Common myeloid progenitor, CD34-positive (primary cell): ENCODE measurements at regions not wholly inside any gene's neighbourhood (a gene's known extent, or its start where the extent isn't known, plus 50 kb on each side); places are given as distances from the start of the nearest gene placed in this dataset.

Experiments used
- CTCF ChIA-PET: fragments of 350-600 bp; sonication (Branson Sonifier 250); formaldehyde crosslinking; loops from one replicate; lab custom pipeline; 2021; ENCODE audit warnings: antibody characterized with exemption; lab: Charles Lee
- POLR2A ChIA-PET: fragments of 350-600 bp; sonication (Branson Sonifier 250); formaldehyde crosslinking; loops from one replicate; lab custom pipeline; 2021; ENCODE audit warnings: antibody characterized with exemption; lab: Charles Lee
- DNase-seq, 3 donors: peaks; one replicate each; pipeline versions ENCODE4 v3.0.0 to v3.0.0-alpha.2; 2013
- H3K27ac ChIP-seq, 2 experiments: 1 replicate in 1 of 2; 2 replicates in 1 of 2; pipeline ENCODE4 v1.7.0; 2013; ENCODE audit warnings: inconsistent platforms in 2 of 2, low read length in 2 of 2, mild to moderate bottlenecking in 2 of 2, low read depth in 1 of 2, moderate library complexity in 1 of 2; ENCODE audit not compliant: severe bottlenecking in 2 of 2, insufficient read depth in 1 of 2, poor library complexity in 1 of 2
- H3K27me3 ChIP-seq, 5 experiments: replicated peaks in 2 of 5; 1 replicate in 3 of 5; 2 replicates in 2 of 5; pipeline versions ENCODE4 v1.6.1 to v1.7.0; 2013; ENCODE audit warnings: low read length in 4 of 5, mild to moderate bottlenecking in 2 of 5, moderate library complexity in 2 of 5, inconsistent platforms in 1 of 5; ENCODE audit not compliant: insufficient read depth in 5 of 5, control insufficient read depth in 4 of 5
- H3K36me3 ChIP-seq, 4 experiments: 1 replicate in 2 of 4; 2 replicates in 2 of 4; pipeline versions ENCODE4 v1.6.1 to v1.7.0; 2013; ENCODE audit warnings: low read length in 3 of 4, control low read depth in 1 of 4, mild to moderate bottlenecking in 1 of 4; ENCODE audit not compliant: control insufficient read depth in 4 of 4, insufficient read depth in 4 of 4
- H3K4me1 ChIP-seq, 4 experiments: 1 replicate in 3 of 4; 2 replicates in 1 of 4; pipeline versions ENCODE4 v1.6.1 to v1.7.1; 2013; ENCODE audit warnings: low read length in 3 of 4, mild to moderate bottlenecking in 3 of 4, control low read depth in 1 of 4, inconsistent platforms in 1 of 4, moderate library complexity in 1 of 4; ENCODE audit not compliant: control insufficient read depth in 4 of 4, insufficient read depth in 4 of 4; ENCODE audit errors: control extremely low read depth in 1 of 4
- H3K4me3 ChIP-seq, 7 experiments: 1 replicate in 4 of 7; 2 replicates in 3 of 7; pipeline versions ENCODE4 v1.5.1 to v1.7.0; 2013; ENCODE audit warnings: mild to moderate bottlenecking in 7 of 7, low read length in 6 of 7, moderate library complexity in 6 of 7, inconsistent platforms in 2 of 7, low read depth in 2 of 7, control low read depth in 1 of 7; ENCODE audit not compliant: insufficient read depth in 4 of 7, control insufficient read depth in 1 of 7; ENCODE audit errors: extremely low read depth in 1 of 7
- H3K9me3 ChIP-seq, 5 experiments: 1 replicate in 4 of 5; 2 replicates in 1 of 5; pipeline versions ENCODE4 v1.6.1 to v1.7.1; 2013; ENCODE audit warnings: low read length in 4 of 5, mild to moderate bottlenecking in 2 of 5, inconsistent platforms in 1 of 5, low read depth in 1 of 5, moderate library complexity in 1 of 5; ENCODE audit not compliant: control insufficient read depth in 4 of 5, insufficient read depth in 2 of 5; ENCODE audit errors: control extremely low read depth in 1 of 5
- WGBS: methylation state at CpG from one replicate; pipeline ENCODE4 v1.1.5; 2013; ENCODE audit not compliant: insufficient coverage; 5-methylcytosine and 5-hydroxymethylcytosine counted together

- CTCF ChIA-PET: no interaction called here
- POLR2A ChIA-PET: no interaction called here
- Histone ChIP-seq H3K4me1 (no peaks in the 10 kb centered on the region), H3K36me3 (no peaks in the 10 kb centered on the region), H3K4me3 (no peak overlapping the region), H3K27me3 (no peaks in the 10 kb centered on the region), H3K27ac (no peak overlapping the region), H3K9me3 (no peaks in the 10 kb centered on the region)
- WGBS: 80% methylated on average over 1 of the region's 3 CpGs
- no peak for DNase-seq
These were observed 207.6 kb downstream of the CWF19L2 start for GRCh38 chr11:107250017-107250416.

- Histone ChIP-seq H3K4me3 (no peak overlapping the region), H3K36me3 (no peaks in the 10 kb centered on the region), H3K9me3 (no peaks in the 10 kb centered on the region), H3K27me3 (no peaks in the 10 kb centered on the region), H3K4me1 (no peaks in the 10 kb centered on the region), H3K27ac (no peak overlapping the region)
- POLR2A ChIA-PET: no interaction called here
- WGBS: no CpG with 5 or more reads among the region's 5 CpGs
- no peak for DNase-seq
- CTCF ChIA-PET: interaction anchor here (1.1 kb wide), 1 partner anchor 8 kb away, joined by 3 read pairs; no protein-coding TSS in a partner anchor
These were observed 208.6 kb downstream of the CWF19L2 start for GRCh38 chr11:107249054-107249453.

- H3K27ac ChIP-seq: no peak overlapping the region
- ChIA-PET POLR2A (no interaction called here), CTCF (no interaction called here)
- no peaks in the 10 kb centered on the region for H3K4me1 ChIP-seq
- H3K27me3 ChIP-seq: no peaks in the 10 kb centered on the region
- no peak overlapping the region for H3K4me3 ChIP-seq
- DNase-seq: no peak
- H3K36me3 ChIP-seq: no peaks in the 10 kb centered on the region
- WGBS: no CpG with 5 or more reads among the region's 4 CpGs
- no peaks in the 10 kb centered on the region for H3K9me3 ChIP-seq
These were observed 210.3 kb downstream of the CWF19L2 start for GRCh38 chr11:107247167-107247861.

GRCh38 chr11:107243929-107244328, 213.7 kb downstream of the CWF19L2 start:
- Histone ChIP-seq H3K4me1 (no peaks in the 10 kb centered on the region), H3K27me3 (no peaks in the 10 kb centered on the region), H3K4me3 (no peak overlapping the region), H3K36me3 (no peaks in the 10 kb centered on the region), H3K9me3 (no peaks in the 10 kb centered on the region), H3K27ac (no peak overlapping the region)
- POLR2A ChIA-PET: no interaction called here
- no peak for DNase-seq
- 40% methylated on average over 1 of the region's 1 CpG for whole genome bisulfite sequencing
- CTCF ChIA-PET: no interaction called here

- peaks cover 0 to 11% (median 0%) of the 10 kb centered on the region in 5 experiments for H3K9me3 ChIP-seq
- H3K27me3 ChIP-seq: no peaks in the 10 kb centered on the region
- DNase-seq: no peak
- H3K27ac ChIP-seq: no peak overlapping the region
- H3K4me1 ChIP-seq: no peaks in the 10 kb centered on the region
- H3K4me3 ChIP-seq: no peak overlapping the region
- POLR2A ChIA-PET: no interaction called here
- CTCF ChIA-PET: no interaction called here
- H3K36me3 ChIP-seq: no peaks in the 10 kb centered on the region
These were observed 214.2 kb upstream of the GUCY1A2 start for GRCh38 chr11:107232451-107232850.

- no peaks in the 10 kb centered on the region for H3K27me3 ChIP-seq
- CTCF ChIA-PET: no interaction called here
- POLR2A ChIA-PET: no interaction called here
- no peak overlapping the region for H3K27ac ChIP-seq
- DNase-seq: no peak
- H3K9me3 ChIP-seq: peaks cover 0 to 2% (median 0%) of the 10 kb centered on the region in 5 experiments
- H3K4me3 ChIP-seq: no peak overlapping the region
- no peaks in the 10 kb centered on the region for H3K36me3 ChIP-seq
- H3K4me1 ChIP-seq: no peaks in the 10 kb centered on the region
These were observed 206.6 kb upstream of the GUCY1A2 start for GRCh38 chr11:107224836-107225235.

- WGBS: 98% methylated on average over 5 of the region's 5 CpGs
- no peak overlapping the region for H3K4me3 ChIP-seq
- no peaks in the 10 kb centered on the region for H3K27me3 ChIP-seq
- H3K4me1 ChIP-seq: no peaks in the 10 kb centered on the region
- CTCF ChIA-PET: no interaction called here
- H3K36me3 ChIP-seq: no peaks in the 10 kb centered on the region
- POLR2A ChIA-PET: no interaction called here
- no peak for DNase-seq
- no peak overlapping the region for H3K27ac ChIP-seq
- peaks cover 0 to 2% (median 0%) of the 10 kb centered on the region in 5 experiments for H3K9me3 ChIP-seq
These were observed 204.7 kb upstream of the GUCY1A2 start for GRCh38 chr11:107222916-107223460.
